Fibroblast of skin of scalp (primary cell): ENCODE measurements at regions not wholly inside any gene's neighbourhood (a gene's known extent, or its start where the extent isn't known, plus 50 kb on each side); places are given as distances from the start of the nearest gene placed in this dataset.

ENCODE experiments used
- DNase-seq: peaks from one replicate; pipeline ENCODE4 v3.0.0-alpha.2; 2013

DNA sequence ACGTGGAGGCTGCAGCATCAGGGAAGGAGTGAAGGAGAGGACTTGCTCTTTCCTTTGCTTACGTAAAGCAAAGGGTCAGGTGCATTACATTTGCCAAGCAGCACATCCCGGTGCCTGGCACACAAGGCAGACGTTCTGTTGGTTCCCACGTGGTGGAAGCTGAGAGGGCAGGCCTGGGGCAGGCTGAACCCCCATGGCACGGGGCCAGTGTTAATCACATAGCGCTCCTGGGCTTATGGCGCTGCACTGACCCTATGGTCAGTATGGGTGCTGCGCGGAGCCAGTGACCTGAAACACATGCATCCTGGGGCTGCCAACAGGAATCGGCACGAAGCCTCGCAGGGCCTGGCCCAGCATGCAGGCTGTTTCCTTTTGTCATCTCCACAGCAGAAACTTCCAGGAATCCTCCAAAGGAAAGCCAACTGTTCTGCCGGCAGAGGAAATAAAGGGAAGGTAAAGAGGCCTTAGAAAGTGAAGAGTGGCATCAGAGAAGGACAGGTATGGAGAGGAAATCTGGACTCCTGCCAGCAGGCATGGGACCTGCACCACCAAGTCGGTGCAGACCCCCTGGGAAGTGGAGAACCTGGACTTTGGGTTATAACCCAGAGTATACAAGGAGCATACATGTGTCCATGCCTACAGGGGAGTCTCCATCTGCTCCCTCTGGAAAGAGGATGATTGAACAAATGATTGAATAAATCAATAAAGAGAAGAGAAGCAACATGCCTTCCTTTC, 560.2 kb downstream of the TCERG1L start:
- DNase-seq: no peak

DNA sequence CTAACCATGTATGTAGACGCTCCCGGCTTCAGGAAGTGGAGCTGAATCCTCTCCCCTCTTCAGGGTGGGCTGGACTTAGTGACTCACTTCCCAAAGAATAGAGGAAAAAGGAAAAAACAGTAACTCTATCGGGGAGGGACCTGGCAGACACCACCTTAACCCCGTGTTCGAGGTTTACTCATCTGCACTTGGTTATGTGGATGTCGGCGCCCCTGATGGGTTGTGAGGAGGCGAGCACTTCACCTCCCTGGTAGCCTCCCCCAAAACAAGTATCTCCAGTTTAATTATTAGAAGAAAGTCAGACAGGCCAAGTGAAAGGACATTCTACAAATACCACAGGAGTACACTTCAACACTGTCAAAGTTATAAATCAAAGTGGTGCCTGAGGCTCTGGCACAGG, 559.7 kb downstream of the TCERG1L start:
- DNase-seq: no peak

DNA sequence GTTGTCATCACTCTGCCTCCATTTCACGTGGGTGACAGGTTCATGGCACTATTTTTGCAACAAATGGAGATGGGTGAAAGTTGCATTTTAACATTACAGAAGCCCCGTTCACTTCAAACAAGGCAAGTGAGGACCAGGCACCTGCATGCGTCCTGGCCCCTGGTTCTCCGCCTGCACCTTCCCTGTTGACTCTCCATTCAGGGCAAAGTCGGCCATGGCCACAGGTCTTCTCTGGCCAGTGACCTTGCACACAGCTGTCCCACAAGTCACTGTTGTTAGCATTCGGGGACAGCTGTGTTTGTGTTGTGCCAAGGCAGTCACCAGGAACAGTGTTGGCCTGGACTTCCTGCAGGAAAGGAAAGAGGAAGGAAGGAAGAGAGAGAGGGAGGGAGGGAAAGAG, 554.9 kb downstream of the TCERG1L start:
- DNase-seq: no peak

DNA sequence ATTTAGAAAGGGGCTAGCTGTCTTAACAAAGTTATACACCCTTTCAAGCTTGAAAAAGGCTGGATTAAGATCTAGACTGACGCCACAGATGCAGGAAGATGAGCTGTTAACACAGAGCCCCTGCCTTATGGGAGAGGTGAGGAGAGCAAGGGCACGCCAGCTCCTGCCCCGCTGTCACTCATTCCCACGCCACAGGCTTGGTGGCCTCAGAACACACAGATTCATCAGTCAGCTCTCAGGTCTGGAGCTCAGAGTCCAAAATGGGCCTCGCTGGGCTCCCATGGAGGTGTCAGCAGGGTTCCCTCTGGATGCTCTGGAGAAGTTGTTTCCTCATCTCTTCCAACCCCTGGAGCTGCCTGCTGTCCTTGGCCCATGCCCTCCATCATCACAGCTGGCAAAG, 554.2 kb downstream of the TCERG1L start:
- no peak for DNase-seq

DNA sequence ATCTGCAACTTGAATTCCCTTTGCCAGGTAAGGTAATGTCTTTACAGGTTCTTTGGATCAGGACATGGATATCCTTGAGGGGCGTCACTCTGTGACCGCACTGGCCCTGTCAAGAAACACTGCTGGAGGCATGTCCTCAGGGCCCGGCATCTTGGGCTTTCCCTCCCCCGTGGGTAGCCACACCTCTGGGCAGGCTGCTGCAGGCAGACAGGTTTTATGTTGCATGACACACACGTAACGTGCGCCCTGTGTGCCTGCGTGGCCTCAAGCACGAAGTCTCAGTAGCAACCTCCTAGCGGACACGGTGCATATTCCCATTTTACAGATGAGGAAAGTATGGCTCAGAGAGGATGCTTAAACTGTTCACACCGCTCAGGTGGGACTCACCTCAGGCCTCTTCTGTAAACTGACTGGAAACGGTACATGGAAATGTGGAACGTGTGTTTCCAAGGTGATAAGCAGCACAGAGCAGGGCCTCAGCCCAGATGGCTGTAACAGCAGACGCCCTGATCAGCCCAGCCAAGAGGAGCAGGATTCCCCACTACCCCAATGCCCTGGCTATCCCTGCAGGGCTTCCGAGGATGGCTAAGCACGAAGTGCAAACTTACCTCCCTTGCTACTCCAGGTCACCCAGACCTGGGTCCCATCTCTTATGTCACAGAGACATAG, 553.6 kb downstream of the TCERG1L start:
- no peak for DNase-seq

DNA sequence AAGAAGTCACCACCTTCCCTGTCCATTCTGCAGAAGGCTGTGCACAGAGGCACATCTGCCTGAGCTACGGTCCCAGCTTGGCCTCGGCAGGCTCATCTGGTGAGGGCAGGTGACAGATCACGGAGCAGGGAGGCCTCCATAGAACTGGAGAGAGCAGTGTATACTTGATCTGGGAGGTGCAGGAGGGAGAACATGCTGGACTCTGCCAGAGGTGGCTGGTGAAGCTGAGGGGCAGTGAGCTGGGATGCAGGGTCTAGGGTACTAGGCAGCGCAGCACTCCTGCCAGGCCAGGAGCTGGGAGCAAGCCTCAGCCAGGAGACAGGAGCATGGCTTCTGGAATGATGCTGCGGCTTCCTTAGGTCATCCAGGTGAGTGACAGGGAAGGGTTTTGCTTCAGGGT, 553.0 kb downstream of the TCERG1L start:
- DNase-seq: no peak

DNA sequence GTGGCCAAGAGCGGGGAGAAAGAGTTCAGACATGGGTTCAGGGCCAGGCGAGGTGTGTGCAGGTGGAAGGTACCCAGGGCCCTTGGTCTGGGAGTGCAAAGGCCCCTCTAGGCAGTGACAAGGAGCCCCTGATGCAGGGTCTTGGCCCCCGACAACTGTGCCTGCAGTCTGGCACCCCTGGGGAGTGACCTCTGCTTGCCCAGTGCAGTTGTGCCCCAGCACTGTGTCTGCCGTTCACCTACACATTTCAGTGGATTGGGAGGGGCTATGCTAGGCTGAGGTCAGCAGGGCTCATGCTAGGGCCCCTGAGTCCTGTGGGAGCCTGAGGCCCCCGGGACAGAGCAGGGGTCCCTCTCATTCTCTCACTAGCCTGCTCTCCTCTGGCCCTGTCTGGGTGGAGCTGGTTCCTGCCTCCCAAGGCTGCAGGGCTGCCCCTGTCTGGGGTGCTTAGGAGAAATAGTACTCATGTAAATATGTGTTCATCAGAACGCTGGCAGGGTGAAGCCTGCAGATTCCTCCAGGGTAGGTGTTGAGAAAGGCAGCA, 550.4 kb downstream of the TCERG1L start:
- DNase-seq: no peak

DNA sequence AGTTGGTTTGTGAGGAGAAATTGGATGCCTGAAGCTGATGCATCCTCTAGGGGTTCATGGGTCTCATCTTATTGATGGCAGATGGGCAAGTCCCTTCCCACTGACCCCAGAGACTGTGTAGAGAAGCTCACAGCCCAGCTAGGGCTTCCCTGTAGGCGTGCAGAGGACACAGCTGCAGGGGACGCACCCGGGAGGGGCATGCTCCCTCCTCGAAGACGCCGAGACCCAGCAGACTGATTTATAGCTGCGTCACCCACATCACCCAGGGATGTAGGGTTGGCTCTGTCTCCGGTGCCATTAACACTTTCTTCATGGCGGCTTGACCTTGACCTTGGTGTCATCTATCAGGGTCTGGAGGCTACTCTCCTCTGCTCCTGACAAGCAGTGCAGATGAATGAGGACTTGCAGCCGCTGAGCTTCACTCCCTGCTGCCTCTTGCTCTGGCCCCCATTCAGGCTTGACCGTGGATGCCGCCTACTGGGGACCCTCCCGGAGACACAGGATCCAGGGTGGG, 549.7 kb downstream of the TCERG1L start:
- DNase-seq: no peak

DNA sequence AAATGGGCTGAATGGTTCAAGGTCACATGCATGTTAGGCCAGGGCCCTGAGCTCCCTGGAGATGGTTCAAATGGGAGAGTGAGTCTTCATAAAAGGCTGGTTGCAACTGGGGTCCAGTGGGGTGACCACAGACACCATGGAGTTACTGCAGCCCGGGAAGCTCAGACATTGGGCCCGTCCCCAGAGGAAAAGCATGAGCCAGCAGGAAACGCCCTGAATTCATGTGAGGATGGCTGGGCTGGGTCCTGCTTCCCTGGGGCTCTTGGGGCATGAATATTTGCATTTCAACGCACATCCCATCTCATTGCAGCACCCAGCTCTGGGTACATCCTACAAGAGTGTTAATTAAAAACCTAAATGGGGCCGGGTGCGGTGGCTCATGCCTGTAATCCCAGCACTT, 549.0 kb downstream of the TCERG1L start:
- DNase-seq: no peak

DNA sequence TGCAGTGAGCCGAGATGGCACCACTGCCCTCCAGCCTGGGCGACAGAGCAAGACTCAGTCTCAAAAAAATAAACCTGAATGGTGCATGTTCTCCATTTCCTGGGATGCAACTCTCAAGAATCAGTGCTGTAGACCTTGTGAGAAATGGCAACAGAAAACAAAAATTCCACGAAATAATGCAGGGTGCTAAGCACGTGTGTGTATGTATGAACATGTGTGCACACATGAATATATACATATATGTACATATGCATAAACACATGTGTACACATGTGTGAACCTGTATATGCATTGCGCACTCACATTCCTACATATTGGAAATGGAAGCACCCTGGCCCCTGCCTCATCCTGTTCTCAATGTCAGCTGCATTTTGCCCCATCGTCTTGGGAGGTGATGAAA, 548.5 kb downstream of the TCERG1L start:
- no peak for DNase-seq

DNA sequence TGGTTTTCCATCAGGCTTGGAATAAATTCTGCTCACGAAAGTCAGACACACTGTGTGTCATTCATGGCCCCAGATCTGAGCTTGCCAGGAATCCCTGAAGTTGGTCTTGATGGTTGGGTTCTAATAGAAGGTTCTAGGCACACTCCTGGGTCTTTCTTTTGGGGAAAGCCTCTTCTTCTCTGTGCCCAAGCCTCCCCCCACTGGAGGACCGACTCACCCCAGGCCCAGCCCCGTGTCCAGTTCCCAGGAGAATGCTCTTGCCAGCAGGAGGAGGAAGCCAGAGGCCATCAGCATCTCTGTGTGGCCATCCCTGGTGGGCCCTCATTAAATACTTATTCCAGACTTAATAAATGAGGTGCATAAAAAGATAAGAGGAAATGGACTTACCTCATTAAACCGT, 548.0 kb downstream of the TCERG1L start:
- no peak for DNase-seq

DNA sequence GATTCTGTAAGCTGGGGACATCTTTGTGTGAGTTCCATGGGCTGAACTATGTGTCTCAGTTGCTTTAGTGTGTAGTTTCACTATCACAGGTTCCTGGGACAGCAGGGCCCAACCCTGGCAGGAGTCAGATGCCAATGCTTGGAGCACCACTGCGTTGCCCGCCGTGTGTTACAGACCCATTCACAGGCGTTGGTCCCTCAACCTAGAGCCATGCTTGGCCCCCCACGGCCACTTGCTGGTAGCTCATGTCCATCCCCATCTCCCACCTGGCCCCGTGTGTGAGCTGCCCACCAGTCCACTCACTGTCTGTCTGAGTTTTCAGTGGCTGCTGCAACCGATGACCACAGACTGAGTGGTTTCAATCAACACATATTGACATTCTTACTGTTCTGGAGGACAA, 546.9 kb downstream of the TCERG1L start:
- no peak for DNase-seq

DNA sequence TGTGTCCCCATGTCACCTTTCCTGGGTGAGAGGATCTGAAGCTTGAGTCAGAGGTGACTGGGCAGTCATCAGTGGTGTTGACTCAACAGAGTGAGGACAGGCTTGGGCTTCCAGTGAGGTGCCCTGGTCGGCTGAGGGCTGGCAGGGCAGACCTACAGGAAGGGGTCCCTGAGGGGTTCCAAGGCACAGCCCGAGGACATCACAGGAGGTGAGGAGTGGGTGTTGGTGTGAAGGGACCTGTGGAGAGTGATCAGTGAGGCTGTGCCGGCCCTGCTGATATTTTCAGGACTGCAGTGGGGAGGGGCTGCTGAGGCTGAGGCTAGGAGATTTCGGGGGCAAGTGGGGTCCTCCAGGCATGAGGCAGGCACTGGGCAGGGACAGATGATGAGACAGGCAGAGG, 545.5 kb downstream of the TCERG1L start:
- DNase-seq: no peak

DNA sequence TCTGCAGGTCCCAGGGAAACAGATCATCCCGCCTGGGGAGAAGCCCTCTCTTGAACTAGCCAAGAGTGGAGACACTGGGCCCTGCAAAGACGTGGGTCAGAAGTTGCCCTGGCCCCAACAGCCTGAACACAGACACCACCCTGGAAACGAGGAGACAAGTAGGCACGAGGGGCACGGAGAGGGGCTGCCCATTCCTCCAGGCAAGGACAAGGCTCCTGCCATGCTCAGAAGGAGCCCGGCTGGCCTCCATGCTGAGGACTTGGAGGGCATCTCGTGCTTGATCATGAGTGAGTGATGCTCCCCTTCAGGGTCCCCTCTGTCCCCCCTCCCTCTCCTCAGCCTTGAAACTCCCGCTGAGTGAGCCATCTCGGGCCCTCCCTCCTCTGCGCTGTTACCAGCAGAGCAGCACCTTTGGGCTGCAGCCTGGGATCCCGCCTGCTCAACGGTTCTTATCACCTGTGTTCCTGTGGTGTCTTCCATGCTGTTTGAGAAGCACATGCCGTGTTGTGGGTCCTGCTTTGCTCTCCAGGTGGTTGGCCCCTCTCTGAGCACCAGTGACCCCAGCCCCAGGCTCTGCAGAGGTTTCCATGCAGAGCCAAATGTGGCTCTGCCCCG, 544.3 kb downstream of the TCERG1L start:
- DNase-seq: no peak

DNA sequence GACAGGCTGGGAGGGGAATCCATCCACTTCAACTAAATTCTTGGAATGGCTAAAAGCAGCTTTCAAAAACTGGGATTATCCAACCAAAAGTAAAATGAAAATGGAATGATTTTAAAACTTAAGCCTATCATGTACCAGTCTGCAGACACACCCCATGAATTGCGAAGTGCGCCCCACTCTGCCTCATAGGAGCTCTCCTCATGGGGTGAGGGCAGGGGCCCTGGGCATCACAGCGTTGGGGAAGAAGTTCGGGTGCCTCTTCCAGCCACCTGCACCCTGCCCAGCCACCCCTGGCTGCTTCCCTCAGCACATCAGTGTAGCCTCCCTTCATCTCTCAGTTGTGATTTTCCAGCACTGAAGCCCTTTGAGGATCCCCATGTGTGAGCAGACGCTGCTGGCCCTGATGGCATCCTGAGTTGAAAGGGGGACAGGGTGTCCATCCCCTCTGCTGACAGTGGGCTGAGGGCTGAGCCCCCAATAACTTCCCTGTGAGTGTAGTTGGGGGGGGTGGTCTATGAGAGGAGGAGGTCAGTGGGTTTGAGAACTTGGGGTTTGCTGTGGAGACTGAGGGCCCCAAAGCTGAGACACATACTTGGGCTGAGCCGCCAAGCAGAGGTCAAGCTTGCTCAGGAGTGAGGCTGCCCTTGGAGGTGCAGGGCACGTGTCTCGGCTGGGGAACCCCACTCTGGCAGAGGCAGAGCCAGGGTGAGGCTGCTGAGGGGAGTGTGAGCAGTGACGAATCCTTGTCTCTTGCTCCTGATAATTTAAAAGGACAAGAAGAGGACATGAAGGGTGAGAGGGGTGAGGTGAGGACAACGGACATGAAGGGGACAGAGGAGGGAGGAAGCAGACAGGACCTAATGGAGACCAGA, 542.1 kb downstream of the TCERG1L start:
- no peak for DNase-seq

DNA sequence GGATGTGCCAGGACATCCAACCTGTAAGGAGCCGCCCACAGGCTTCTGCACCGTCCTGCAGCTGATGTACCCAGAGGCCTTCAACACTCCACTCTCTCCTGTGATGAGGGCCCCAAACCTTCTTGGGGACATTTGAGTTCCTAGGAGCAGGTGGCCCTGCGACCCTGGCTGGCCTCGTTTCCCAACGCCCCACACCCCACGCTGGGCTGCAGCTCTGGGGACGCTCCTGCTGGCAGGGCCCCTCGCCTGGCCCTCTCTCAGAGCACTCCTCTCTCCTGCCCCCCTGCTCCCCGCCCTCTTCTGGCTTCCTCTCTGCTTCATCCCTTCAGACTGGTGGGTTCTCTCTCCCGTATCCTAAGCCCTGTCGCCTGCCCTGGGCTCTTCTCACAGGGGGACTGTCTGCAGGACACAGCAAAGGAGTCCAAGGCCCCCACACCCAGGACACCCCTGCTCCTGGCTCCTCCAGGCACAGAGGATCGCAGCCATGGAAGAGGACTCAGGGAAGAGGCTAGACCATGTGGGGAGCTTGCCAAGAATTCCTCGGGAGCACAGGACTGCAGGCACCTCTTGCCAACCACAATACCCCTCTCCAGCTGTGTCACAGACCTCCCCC, 541.4 kb downstream of the TCERG1L start:
- DNase-seq: no peak

DNA sequence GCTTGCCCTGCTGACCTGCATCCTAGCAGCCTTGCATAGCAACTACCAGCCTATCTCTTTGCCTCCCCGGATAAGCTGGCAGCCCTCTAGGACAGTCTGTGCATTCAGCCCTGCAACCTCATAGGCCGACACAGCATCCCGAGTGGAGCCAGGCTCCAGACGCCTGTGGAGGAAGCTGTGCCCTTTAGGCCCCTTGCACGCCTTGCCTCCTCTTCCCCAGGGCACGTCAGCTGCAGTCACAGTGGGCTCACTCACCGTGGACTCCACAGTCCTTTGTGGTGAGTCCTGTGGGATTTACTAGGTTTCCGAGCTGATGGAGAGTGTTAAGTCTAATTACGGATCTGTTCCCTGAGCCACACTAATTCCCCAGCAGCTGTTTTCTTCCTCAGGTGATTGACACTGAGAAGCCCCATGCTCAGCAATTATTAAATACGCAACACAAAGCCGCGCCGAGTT, 540.0 kb downstream of the TCERG1L start:
- DNase-seq: no peak

DNA sequence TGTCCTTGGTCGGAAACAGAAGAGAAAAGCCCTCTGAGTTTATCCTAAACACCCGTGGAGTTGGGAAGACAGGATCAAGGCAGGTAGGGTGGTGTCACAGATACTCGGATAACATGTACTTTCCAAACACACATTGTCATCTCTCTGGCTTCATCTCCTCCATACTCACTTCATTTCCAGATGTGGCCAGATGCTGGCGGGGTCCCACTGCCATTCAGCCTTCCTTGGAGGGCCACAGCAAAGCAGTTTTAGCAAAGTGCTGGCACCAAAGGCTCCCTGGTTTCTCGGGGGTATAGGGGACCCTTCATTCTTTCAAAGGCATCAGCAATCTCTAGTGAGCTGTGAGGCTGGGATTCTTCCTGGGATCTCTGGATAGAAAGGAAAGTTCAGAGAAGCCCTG, 539.5 kb downstream of the TCERG1L start:
- DNase-seq: no peak

DNA sequence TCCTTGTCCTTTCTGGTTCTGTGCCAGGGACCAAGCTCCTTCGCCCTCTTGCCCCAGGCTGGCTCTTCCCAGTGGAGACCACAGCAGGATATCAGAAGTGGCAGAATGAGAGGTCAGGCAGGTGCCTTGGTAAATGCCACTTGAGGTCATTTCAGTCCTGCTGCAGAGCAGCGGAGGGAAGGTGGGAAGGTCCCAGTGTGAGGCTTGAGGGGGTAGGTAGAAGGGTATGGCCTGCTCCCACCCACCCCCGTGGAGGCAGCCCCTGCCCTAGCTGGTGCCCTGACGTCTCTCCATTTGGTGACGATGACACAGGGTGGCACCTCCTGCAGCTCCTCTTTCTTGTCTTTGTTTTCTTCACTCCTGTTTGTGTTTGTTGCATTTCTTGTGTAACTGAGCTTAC, 538.8 kb downstream of the TCERG1L start:
- DNase-seq: no peak

DNA sequence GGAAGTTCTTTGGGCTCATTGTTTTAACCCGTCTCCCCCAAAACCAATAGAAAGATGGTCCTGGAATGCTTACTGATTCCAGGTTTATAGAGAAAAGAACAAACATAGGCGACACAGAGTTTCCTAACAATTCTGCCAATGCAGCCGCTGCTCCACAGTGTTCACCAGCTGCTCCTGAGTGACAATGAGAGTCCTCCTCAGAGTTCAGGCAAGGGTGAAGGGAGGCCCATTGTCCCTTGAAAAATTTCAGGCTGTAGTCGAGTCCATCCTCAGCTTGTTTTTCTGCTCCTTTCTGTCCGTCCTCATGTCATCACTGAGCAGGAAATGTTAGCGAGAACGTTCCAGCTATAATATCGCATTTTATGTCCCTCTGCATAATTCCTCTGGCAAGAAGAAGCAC, 537.6 kb downstream of the TCERG1L start:
- DNase-seq: no peak

DNA sequence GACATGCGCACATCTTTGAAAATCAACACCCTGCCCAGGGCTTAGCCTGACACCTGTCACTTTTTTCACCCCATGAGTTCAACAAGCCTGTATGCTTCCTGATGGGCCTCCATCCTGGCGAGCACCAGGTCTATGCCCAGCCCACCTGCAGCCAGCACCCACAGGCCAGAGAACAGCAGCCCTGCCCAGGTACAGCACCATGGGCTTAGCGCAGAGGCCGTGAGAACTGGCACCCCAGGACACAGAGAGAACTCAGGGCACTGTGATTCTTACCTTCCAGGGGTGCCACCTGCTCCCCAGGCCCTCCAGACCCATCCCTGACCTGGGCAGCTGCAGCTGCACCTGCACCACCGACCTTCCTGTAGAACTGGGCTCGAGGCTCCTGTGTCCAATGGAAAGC, 536.6 kb downstream of the TCERG1L start:
- DNase-seq: no peak

DNA sequence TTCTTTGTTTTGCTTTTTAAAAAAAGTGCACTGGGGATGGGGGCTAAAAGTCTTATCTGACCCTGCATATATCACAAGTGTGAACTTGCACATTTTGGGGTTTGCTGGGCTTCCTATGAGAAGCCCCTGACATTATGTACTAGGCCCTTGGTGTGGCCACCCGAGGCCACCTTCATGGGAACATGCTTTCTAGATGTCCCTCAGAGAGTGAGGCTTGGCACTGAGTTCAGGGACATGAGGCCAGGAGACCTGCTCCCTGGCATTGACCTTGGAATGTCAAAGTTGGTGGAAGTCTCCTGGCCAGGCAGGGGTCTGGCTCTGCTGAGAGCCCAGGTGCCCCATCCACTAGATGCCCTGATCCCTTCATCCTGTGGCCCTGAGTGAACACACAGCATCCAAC, 536.2 kb downstream of the TCERG1L start:
- no peak for DNase-seq
